Coronary artery (tissue), 2 donors: ENCODE measurements at regions not wholly inside any gene's neighbourhood (a gene's known extent, or its start where the extent isn't known, plus 50 kb on each side); places are given as distances from the start of the nearest gene placed in this dataset.

Experiments
- DNase-seq: peaks from one replicate; pipeline ENCODE4 v3.0.0-alpha.2; 2017; ENCODE audit warnings: low spot score
- H3K27ac ChIP-seq, 2 donors: fragments of 200-600 bp; sonication (generic); one replicate each; pipeline ENCODE4 v1.5.1; 2016 to 2019
- H3K4me3 ChIP-seq: fragments of 200-600 bp; sonication (generic); 2 replicates; pipeline ENCODE4 v1.5.1; 2016; ENCODE audit warnings: mild to moderate bottlenecking, moderate library complexity
- CTCF ChIP-seq: fragments of 200-600 bp; sonication (generic); IDR thresholded peaks from one replicate; pipeline ENCODE4 v1.5.1; 2019; ENCODE audit warnings: antibody characterized with exemption

GRCh38 chr15:35842631-35843030 lies 296.7 kb upstream of the DPH6 start:
- Histone ChIP-seq H3K27ac (no peak overlapping the region), H3K4me3 (no peak overlapping the region)
- TF ChIP-seq CTCF = no peak
- DNase-seq = no peak

- Histone ChIP-seq H3K27ac (no peak overlapping the region), H3K4me3 (no peak overlapping the region)
- no peak for TF ChIP-seq CTCF
- no peak for DNase-seq
Measured at GRCh38 chr15:35843498-35843897, 297.5 kb upstream of the DPH6 start.

GRCh38 chr15:35850284-35850683 lies 304.3 kb upstream of the DPH6 start:
- DNase-seq = no peak
- Histone ChIP-seq H3K4me3 (no peak overlapping the region), H3K27ac (no peak overlapping the region)
- TF ChIP-seq CTCF = no peak

- no peak overlapping the region for H3K4me3 ChIP-seq
- DNase-seq = no peak
- TF ChIP-seq CTCF = no peak
- H3K27ac ChIP-seq = no peak overlapping the region
Measured at GRCh38 chr15:35851491-35851890, 305.5 kb upstream of the DPH6 start.

- no peak for TF ChIP-seq CTCF
- DNase-seq = no peak
- no peak overlapping the region for H3K4me3 ChIP-seq
- H3K27ac ChIP-seq = no peak overlapping the region
Measured at GRCh38 chr15:35852818-35853624, 307.1 kb upstream of the DPH6 start.

- Histone ChIP-seq H3K27ac (no peak overlapping the region), H3K4me3 (no peak overlapping the region)
- no peak for DNase-seq
- TF ChIP-seq CTCF = no peak
Measured at GRCh38 chr15:35854316-35854715, 308.4 kb upstream of the DPH6 start.

GRCh38 chr15:35857567-35858226 lies 311.7 kb upstream of the DPH6 start:
- no peak for DNase-seq
- TF ChIP-seq CTCF = no peak
- Histone ChIP-seq H3K4me3 (no peak overlapping the region), H3K27ac (no peak overlapping the region)
